HG03097 (cell line): ENCODE measurements at regions not wholly inside any gene's neighbourhood (a gene's known extent, or its start where the extent isn't known, plus 50 kb on each side); places are given as distances from the start of the nearest gene placed in this dataset.

Experiments
- ATAC-seq: cut with Tn5 transposase; IDR thresholded peaks from one replicate; pipeline ENCODE4 v1.9.1; 2021; ENCODE audit not compliant: unreplicated experiment, low FRiP score

- ATAC-seq, result no peak
Measured at GRCh38 chr2:15701341-15701907, 109.8 kb downstream of the DDX1 start.

- no peak for ATAC-seq
Measured at GRCh38 chr2:15701991-15702390, 110.3 kb downstream of the DDX1 start.

- no peak for ATAC-seq
Measured at GRCh38 chr2:15702452-15702851, 110.8 kb downstream of the DDX1 start.

GRCh38 chr2:15703365-15703869 lies 111.7 kb downstream of the DDX1 start:
- ATAC-seq, result no peak

GRCh38 chr2:15704086-15704787 lies 112.6 kb downstream of the DDX1 start:
- ATAC-seq, result no peak

- ATAC-seq, result no peak
Measured at GRCh38 chr2:15704788-15705115, 113.1 kb downstream of the DDX1 start.

- no peak for ATAC-seq
Measured at GRCh38 chr2:15705310-15705709, 113.6 kb downstream of the DDX1 start.

GRCh38 chr2:15705839-15706386 lies 114.2 kb downstream of the DDX1 start:
- no peak for ATAC-seq

GRCh38 chr2:15706424-15706823 lies 114.8 kb downstream of the DDX1 start:
- no peak for ATAC-seq

GRCh38 chr2:15706986-15707632 lies 115.4 kb downstream of the DDX1 start:
- no peak for ATAC-seq

GRCh38 chr2:15708161-15708560 lies 116.5 kb downstream of the DDX1 start:
- ATAC-seq, result no peak

GRCh38 chr2:15708865-15709820 lies 117.5 kb downstream of the DDX1 start:
- ATAC-seq, result no peak

- ATAC-seq, result no peak
Measured at GRCh38 chr2:15711126-15711860, 119.6 kb downstream of the DDX1 start.

- ATAC-seq, result no peak
Measured at GRCh38 chr2:15712551-15713342, 121.1 kb downstream of the DDX1 start.

GRCh38 chr2:15713475-15713874 lies 121.8 kb downstream of the DDX1 start:
- ATAC-seq, result no peak

GRCh38 chr2:15714002-15714401 lies 122.3 kb downstream of the DDX1 start:
- ATAC-seq, result no peak

GRCh38 chr2:15714609-15715008 lies 122.9 kb downstream of the DDX1 start:
- no peak for ATAC-seq

GRCh38 chr2:15715596-15715995 lies 123.9 kb downstream of the DDX1 start:
- no peak for ATAC-seq
